GM21786 (cell line): ENCODE measurements at regions not wholly inside any gene's neighbourhood (a gene's known extent, or its start where the extent isn't known, plus 50 kb on each side); places are given as distances from the start of the nearest gene placed in this dataset.
"Not testable (repeated sequence)": the region's sequence is repeated elsewhere in the genome, so short reads cannot be mapped to it uniquely, and the experiment has no call there.

Experiments
- ATAC-seq: cut with Tn5 transposase; IDR thresholded peaks from one replicate; pipeline ENCODE4 v1.9.1; 2021; ENCODE audit not compliant: unreplicated experiment

DNA sequence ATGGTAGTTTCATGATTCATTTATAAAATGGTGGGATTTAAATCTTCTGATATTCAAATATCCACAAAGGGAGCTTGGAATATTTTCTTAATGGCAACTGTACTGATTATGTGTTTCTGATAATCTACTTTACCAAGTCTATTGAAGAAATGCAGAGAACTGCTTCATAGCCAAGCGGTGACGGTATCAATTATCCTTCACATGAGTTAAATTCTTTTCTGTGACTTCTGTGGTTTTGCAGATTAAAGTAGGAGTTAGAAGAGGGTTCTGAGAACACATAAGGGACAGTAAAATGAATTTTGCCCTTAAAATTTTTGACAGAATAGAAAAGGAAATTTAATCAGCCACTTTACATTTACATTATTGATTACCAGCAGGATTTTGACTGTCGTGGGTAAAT, 563.2 kb downstream of the GBE1 start:
- no peak for ATAC-seq

DNA sequence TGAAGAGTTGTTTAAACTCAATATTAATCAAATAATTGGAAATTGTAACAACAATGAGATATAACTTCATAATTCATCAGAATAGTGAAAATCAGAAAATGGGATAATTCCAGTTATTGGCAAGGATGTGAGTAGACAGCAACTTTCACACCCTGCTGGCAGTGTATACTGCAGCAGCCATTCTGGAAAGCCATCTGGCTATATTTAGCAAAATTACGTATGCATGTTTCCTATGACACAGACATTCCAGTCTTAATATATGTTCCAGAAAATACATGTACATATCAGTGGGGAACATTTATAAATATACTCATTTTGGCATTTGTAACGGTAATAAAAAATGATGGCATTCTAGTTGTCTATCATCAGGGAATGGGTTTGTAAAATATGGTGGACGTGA, 564.1 kb downstream of the GBE1 start:
- no peak for ATAC-seq

DNA sequence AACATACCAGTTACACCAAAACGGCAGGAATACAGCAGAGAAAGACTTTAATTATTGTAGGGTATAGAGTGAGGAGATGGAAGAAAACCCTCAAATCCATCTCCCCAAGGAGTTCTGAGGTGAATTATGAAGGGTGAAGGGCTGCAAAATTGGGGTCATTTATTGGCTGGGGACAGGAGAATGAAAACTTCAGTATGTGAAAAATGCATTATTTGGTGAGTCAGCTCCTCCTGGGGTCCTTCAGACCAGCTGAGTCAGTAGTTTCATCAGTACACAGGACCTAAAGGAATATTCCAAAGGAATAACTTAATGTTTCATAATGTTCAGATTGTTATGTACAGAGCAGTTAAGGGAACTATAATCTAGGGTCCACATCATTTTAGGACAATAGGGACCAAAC, 566.0 kb downstream of the GBE1 start:
- ATAC-seq, result no peak

DNA sequence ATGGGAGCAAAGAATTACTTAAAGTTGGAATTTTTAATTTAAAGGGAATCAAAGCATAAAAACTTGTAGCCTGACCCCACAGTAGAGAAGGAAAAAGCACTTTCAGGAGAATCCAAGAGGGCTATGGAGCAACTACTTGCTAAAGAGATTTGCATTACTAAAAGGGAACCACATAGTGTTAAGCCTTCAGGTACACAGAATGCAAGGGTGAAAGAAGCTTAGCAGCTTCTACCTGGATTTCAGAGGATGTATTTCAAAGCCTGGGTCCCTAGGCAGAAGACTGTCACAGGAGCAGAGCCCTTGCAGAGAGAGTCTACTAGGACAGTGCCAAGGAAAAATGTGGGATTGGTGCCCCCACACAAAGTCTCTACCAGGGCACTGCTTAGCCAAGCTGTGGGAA, 575.0 kb downstream of the GBE1 start:
- no peak for ATAC-seq

DNA sequence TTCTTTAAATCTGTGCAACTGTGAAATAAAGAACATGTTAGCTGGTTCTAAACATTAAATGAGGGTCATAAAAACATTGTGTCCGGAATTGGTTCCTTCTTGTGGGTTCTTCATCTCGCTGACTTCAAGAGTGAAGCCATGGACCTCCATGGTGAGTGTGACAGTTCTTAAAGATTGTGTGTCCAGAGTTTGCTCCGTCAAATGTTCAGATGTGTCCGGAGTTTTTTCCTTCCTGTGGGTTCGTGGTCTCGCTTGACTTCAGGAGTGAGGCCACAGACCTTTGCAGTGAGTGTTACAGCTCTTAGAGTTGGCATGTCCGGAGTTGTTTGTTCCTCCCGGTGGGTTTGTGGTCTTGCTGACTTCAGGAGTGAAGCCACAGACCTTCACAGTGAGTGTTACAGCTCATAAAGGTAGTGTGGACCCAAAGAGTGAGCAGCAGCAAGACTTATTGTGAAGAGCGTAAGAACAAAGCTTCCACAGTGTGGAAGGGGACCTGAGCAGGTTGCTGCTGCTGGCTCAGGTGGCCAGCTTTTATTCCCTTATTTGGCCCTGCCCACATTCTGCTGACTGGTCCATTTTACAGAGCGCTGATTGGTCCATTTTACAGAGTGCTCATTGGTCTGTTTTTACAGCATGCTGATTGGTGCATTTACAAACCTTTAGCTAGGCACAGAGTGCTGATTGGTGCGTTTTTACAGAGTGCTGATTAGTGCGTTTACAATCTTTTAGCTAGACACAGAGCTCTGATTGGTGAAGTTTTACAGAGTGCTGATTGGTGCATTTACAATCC, 579.2 kb downstream of the GBE1 start:
- not testable (repeated sequence) for ATAC-seq

GRCh38 chr3:81173514-81173913, 587.9 kb downstream of the GBE1 start:
- ATAC-seq, result peak; percentile 52

- ATAC-seq, result no peak
Measured at GRCh38 chr3:81170298-81170697, 591.1 kb downstream of the GBE1 start.

- ATAC-seq, result no peak
Measured at GRCh38 chr3:81164806-81165205, 596.6 kb downstream of the GBE1 start.

GRCh38 chr3:81161851-81162250, 599.6 kb downstream of the GBE1 start:
- ATAC-seq, result no peak

GRCh38 chr3:81161100-81161499, 600.3 kb downstream of the GBE1 start:
- ATAC-seq, result no peak

- no peak for ATAC-seq
Measured at GRCh38 chr3:81154611-81155143, 606.8 kb downstream of the GBE1 start.

GRCh38 chr3:81152156-81152555, 609.3 kb downstream of the GBE1 start:
- no peak for ATAC-seq

- no peak for ATAC-seq
Measured at GRCh38 chr3:81132995-81133394, 628.5 kb downstream of the GBE1 start.

GRCh38 chr3:81105789-81106488, 655.5 kb downstream of the GBE1 start:
- ATAC-seq, result no peak

- no peak for ATAC-seq
Measured at GRCh38 chr3:81105206-81105605, 656.2 kb downstream of the GBE1 start.

- no peak for ATAC-seq
Measured at GRCh38 chr3:81097889-81098288, 663.6 kb downstream of the GBE1 start.

GRCh38 chr3:81095956-81096355, 665.5 kb downstream of the GBE1 start:
- no peak for ATAC-seq

DNA sequence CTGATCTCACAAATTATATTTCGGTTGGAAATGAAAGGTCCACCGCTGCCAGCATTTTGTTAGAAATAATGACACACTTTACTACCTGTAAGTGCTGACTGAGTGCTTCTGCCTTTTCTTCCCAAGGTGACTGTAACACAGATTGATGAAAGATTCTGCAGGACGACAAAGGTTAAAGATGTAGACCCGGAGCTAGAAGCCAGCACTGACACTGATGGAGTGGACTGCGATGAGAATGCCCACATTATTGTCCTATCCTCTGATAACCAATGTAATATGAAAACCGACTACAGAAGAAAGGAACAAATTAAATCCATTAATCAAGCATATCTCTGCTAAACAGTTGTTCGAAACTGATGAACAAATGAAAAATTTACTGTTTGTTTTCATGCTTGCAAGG, 666.5 kb downstream of the GBE1 start:
- ATAC-seq, result no peak

- no peak for ATAC-seq
Measured at GRCh38 chr3:81087607-81088006, 673.8 kb downstream of the GBE1 start.

- no peak for ATAC-seq
Measured at GRCh38 chr3:81086348-81086747, 675.1 kb downstream of the GBE1 start.

DNA sequence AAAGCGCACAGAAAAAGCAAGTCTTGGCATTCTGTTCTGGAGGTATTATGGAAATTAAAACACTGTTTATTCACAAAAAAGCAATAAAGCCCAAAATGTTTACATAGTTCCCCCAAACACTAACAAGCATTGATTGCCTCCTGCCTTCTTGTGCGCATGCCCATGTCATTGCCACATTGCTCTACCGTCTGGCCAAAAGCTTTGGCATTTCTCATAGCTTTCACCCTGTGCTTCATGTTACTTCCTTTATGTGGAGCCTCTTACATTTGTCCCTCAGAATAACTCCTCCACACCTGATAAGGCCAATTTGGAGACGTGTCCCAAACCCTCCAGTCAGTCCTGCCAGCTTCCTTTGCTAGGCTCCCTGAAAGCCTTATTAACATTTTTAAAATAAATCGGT, 680.8 kb downstream of the GBE1 start:
- ATAC-seq, result no peak

- no peak for ATAC-seq
Measured at GRCh38 chr3:81072591-81072990, 688.9 kb downstream of the GBE1 start.
